AG08395 (cell line): ENCODE measurements at regions not wholly inside any gene's neighbourhood (a gene's known extent, or its start where the extent isn't known, plus 50 kb on each side); places are given as distances from the start of the nearest gene placed in this dataset.
"Not testable (repeated sequence)": the region's sequence is repeated elsewhere in the genome, so short reads cannot be mapped to it uniquely, and the experiment has no call there.

Experiments used
- DNase-seq: peaks from one replicate; pipeline ENCODE4 v3.0.0; 2012; ENCODE audit warnings: mixed read lengths, low spot score

DNA sequence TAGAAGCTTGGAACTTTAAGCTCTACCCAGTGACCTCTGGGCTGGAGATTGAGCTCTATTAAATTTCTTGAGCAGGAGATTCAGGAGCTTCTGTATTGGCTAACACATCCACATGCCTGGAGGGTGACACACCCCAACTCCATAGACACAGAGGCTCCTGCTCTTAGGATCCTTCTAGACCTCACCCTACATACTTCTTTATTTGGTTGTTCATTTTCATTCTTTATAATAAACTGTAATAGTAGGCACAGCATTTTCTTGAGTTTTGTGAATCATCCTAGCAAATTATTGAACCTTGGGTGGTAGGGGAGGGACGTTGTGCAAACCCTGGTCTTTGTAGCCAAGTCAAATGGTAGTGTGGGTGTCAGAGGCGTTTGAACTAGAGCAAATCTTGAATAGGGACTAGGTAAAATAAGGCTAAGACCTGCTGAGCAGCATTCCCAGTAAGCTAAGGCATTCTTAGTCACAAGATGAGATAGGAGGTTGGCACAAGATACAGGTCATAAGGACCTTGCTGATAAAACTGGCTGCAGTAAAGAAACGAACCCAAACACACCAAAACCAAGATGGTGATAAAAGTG is 323.8 kb upstream of the GALNT5 start:
- no peak for DNase-seq

DNA sequence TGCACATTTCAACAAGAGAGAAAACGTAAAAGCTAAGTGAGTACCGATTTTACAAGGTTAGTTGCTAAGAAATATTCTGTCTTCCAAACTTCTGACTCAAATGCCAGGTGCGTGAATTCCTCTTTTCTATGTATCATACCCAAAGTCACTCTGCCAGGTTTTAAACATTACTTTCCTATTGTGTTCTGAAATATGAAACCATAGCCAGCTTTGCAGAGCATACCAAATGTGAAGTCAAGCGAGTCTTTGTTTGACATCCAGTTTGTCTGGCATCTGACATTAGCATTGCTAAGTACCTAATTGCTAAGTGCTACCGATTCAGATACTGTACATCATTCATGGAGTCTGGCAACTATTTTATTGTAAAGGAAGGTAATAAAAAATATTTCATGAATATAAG is 321.9 kb upstream of the GALNT5 start:
- DNase-seq: no peak

DNA sequence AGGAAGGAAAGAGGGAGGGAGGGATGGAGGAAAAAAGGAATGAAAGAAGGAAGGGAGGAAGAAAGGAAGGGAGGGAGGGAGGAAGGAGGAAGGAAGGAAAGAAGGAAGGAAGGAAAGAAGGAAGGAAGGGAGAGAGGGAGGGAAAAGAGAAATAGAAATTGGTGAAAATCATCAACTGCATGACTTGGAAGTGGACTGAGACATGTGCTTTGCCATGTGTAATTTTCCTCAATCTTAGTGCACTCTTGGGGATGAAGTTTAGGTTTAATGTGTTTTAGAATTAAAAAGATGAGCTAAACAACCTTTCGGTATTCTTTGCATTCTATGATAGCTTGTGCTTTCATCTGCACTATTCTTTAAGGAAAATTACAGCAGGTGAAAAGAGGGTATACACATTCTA is 320.1 kb upstream of the GALNT5 start:
- no peak for DNase-seq

DNA sequence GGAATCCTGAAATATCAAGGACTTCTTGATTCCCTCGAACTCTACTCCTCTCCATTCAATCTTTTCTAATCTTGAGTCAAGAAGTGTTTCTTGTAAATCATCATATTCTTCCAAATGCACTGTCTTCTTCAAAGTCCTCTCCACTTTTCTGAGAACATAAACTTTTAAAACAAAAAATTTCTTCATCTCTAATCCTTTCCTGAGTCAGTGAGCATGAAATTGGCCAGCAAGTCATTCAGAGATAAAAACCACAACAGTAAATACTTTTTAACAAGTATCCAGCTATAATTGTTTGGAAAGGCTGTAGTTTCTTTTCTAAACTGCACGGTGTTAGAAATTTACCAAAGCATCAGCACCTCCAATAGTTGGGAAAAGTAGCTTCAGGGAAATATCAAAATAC is 312.6 kb upstream of the GALNT5 start:
- DNase-seq: no peak

DNA sequence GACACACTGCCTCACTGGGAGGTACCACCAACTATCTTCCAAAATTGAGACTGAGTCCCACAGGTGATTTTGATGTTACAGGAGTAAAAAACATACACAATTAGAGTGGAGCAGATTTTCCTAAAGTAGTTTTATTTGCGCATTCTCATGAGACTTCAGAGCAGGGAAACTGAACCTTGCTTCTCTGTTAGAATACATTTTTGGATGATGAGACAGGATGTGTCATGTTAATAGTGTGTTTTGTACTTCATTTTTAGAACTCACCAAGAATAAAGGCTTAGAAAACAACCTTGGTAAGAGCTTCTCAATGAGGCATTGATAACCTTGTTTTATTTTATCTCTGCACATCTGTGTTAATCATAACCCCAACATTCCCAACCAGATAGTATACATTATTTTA is 310.2 kb upstream of the GALNT5 start:
- no peak for DNase-seq

DNA sequence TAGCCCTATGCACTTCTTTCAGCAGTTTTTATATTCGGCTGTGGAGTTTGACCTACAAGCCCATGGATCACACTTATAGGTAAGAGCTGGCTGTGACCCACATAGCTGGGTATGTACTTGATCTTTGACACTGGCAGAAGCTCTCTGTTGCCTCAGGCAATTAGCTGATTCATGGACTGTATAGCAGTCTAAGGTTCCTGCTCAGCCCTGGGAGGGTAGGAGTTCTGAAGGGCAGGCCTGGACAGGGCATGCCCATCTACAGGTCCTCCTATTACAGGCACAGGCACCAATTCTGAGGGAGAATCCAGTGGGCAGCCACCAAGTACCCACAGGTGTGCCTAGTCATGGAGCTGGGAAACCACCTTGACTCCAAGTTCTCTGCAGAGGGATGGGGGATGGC is 301.8 kb upstream of the GALNT5 start:
- DNase-seq: no peak

DNA sequence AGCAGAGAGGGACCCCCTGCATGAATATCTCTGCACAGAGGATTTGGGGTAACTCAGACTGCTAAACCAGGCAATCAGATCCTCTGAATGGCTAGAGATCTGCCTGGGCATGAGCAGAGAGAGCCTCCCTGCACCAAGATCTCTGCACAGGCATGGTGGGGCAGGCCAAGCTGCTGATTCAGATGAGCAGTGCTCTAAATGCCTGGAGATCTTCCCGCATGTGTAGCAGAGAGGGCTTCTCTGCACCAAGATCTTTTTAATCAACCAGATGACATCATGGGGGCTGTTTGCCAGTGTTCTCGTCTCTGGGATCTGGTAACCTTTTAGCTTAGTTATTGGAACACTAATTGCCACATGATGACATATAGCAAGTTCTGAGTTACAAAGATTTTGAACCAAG is 301.3 kb upstream of the GALNT5 start:
- no peak for DNase-seq

DNA sequence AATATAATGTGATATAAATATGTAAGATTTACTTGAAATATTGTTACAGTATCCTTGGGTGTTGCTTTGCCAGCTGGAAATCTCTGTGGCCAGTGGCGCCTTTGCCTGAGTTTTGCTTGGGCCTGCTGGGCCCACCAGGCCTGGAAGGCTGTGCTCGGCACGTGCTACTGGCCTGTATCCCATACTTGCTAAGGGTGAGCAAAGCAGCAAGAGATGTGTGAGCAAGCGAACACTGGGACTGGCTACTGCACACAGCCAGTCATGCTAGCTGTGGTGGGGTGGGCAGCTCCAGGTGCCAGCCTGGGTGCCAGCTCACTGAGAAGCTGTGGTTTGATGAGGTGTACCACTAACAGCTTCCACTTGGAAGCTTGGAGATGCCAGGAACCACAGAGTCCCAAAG is 299.1 kb upstream of the GALNT5 start:
- no peak for DNase-seq

DNA sequence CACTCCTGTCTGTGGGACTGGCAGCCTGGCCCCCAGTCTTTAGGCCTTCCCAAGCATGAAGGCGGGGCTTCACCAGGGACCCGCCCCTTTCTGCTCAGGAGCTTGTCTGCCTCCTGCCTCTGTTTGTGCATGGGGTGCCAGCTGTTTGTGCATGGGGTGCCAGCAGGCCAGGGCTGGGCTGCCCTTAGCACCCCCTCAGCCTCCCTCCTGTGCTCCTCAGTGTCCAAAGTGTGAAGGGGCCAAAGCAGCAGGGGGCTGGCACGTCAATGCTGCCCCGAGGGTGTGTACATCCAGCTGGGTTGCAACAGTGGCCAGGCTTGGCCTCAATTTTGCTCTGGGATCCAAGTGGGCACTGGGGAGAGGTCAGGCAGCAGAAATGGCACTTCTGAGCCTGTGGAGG is 298.0 kb upstream of the GALNT5 start:
- no peak for DNase-seq

DNA sequence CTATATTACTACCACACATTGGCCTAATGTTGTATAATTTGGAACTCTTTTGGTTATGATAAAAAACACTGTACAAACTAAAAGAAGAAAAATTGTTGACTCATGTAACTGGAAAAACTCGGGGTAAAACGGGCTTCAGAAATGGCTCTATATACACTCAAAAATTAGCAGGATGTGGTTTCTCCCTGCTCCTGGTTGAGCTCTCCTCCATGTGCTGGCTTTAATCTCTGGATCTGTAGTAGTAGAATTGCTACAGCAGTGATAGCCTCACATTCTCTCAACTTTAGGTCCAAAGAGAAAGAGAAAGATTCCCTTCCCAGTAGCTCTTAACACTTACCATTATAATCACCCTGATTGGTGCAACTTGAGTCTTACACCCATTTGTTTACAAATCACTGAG is 274.9 kb upstream of the GALNT5 start:
- no peak for DNase-seq

DNA sequence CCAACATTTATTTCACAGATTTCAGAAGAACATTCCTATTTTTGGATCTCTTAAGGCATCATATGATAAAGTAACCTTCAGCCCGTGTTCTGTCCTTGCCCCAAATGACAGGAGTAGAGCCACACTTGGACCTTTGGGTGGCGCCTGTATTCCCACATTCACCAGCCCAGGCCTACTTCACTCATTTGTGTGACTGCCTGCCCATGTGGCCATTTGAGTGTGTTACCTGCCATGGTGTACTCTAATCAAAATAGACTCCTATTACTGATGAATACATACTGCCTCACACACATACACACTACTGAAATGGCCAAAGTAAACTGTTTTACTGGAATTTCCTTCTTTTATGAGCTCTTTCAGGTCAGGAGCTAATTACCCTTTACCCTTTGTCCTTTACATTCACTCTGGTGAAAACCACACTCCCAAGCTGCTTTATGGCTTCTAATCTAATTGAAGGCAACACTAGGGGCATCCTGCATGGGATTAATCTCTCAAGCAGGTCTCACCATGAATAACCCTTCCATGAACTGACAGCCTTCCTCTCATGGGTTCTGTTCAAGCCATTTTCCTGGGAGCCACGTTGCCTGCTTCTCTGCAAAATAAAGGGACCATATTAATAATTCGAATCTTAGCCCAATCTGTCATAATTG is 271.0 kb upstream of the GALNT5 start:
- no peak for DNase-seq

DNA sequence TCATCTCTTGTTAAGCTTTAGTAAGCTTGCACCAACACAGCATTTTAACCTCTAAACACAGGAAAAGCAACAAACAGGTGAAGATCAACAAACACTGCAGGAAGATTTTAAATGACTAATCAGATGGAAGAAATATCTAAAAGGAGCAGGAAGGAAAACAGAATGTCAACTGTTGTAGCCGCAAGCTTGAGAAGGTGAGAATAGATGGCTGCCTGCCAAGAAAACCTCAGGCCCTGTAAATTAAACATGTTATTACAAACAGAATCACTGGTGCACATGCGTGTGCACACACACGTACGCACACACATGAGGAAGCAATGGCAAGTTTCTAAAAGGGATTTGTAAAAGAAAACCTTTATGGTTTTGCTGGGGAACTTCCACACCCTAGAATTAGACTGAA is 257.8 kb upstream of the GALNT5 start:
- DNase-seq: no peak

DNA sequence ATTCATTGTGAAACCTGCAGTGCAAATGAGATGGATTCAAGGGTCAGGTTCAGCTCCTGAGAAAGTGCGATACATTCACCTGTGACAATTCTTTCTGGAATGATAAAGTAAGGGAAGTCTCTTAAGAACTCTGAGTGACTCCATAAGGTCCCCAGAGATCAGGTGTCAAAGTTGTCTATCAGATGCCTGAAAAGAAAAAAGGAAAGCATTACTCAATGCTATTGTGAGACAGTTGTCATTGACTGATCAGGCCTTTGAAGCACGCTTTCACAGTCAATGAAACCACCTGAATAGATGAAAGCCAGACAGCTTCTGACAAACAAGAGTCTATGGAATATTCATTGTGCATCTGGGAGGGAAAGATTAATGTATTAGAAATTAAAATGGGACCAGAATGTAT is 252.7 kb upstream of the GALNT5 start:
- no peak for DNase-seq

DNA sequence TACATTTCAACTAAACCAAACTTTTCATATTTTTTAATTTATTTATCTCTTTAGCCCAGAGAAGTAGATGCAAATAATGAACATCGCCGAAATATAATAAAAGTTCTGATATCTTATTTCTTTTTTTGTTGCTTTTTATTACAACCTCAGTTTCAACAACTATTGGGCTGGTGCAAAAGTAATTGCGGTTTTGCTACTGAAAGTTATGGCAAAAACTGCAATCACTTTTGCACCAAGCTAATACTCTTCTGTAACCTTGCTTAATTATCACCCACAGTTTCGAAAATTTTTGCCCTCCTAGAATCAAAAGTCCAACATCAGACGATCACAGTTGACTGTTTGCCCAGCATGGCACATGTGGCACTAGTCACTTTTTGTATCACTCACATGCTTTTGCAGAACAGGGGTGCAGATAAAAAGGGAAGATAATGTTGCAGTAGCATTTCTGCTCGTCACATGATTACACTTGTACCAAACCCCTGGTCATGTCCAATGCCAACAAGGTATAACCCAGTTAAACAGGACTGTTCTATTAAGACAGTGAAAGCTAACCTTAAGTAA is 242.4 kb upstream of the GALNT5 start:
- DNase-seq: no peak

DNA sequence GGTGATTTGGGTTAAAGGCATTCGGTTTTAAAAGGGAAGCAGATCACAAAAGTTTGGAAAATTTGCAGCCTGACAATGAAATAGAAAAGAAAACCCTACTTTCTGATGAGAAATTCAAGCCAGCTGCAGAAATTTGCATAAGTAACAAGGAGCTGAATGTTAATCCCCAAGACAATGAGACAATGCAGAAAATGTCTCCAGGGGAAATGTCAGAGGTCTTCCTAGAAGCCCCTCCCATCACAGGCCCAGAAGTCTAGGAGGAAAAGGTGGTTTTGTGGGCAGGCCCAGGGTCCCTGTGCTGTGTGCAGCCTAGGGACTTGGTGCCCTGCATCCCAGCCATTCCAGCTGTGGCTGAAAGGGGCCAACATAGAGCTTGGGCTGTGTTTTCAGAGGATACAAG is 234.2 kb upstream of the GALNT5 start:
- DNase-seq: not testable (repeated sequence)

DNA sequence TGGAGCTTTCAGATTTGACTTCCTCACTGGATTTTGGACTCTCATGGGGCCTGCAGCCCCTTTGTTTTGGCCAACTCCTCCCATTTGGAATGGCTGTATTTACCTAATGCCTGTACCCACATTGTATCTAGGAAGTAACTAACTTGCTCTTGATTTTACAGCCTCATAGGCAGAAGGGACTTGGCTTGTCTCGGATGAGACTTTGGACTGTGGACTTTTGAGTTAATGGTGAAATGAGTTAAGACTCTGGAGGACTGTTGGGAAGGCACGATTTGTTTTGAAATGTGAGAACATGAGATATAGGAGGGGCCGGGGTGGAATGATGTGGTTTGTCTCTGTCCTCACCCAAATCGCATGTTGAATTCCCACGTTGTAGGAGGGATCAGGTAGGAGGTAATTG is 233.4 kb upstream of the GALNT5 start:
- no peak for DNase-seq

DNA sequence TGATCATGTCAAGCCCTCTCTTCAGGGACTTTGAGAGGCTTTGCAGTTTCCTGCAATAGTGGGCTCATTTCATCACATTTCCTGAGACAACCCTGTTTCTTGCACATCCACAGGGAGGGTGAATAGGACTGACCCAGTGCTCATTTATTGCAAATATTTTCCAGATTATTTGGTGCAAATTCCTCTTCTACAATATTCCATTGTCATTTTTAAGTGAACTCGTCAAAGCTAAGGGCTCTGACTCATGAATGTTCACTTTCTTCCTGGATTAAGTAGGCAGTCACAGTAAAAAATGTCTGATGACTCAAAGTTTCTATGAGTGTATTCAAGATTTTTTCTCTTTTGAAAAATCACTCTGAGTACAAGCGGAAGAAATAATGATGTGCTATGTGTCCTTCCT is 225.5 kb upstream of the GALNT5 start:
- DNase-seq: peak; percentile 90

DNA sequence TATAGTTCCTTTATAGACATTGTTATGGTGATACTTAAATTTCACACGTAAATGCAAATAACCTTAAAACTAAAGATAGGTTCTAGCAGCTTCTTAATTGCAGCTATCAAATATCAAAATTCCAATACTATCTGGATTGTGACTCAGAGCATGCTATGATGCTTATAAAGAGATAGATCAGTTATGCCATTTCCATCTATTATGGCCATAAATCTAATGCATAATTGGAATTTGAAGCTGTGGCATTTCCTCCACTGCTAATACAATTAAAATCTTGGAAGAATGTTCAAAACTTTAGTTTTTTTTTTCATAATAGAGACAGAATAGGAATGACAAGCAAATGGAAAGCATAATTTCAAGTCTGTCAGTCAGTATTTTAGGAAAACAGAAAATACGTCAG is 220.8 kb upstream of the GALNT5 start:
- no peak for DNase-seq

DNA sequence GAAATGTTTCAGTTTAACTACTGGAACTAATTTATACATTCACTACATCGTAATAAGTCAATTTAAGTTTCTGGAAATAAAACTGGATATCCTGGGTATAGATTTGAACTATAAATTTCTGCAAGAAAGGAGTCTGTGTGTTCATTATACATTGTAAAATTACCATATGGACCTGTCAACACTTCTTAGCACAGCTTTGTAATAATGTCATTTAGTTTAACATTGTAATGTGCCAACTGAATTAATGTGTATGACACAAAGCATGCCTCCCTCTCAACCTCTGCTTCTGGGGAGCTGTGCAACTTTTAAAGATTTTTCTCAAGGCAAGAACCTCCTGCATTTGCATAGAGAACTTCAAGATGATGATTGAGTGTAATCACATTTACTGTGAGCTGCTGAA is 213.7 kb upstream of the GALNT5 start:
- DNase-seq: no peak

DNA sequence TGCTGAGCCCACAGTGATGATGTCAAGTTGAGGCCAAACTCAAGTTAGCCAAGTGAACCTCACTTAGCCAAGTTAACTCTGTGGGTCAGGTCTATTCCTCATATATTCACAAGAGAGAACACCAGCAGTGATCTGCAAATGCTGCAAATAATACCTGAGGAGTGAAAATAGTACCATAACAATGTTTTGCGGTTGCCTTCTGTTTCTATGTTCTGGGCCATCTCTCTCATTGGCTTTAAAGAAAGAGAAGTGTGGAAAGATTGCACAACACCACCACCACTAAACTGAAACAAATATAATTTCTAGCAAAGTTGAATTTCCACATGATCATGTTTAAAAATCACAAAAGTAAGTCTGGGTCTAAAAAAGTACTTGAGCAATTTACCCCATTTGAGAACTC is 211.1 kb upstream of the GALNT5 start:
- DNase-seq: no peak

DNA sequence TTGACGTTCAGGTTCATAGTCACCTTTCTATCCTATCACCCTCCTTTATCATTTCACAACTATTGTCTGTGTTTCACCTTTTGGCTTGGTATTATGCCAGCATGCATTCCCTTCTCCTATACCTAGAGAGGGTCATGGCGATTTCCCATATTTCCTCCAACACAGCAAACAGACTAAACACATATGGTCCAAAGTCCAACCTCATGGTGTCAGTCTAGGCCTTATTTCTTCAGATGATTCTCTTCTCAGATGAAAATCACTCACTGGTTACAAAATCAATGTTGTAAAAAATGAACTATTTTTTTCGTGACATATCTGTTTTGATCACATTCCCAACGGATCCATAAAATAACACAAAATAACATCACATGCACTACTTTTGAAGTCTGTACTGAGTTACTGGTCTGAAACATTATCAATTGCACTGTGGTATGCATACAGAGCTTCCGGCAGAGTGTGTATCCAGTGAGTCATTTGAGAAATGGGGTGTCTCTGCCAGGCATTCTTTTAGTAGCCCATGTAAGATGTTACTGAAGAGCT is 204.8 kb upstream of the GALNT5 start:
- peak; percentile 77 for DNase-seq

DNA sequence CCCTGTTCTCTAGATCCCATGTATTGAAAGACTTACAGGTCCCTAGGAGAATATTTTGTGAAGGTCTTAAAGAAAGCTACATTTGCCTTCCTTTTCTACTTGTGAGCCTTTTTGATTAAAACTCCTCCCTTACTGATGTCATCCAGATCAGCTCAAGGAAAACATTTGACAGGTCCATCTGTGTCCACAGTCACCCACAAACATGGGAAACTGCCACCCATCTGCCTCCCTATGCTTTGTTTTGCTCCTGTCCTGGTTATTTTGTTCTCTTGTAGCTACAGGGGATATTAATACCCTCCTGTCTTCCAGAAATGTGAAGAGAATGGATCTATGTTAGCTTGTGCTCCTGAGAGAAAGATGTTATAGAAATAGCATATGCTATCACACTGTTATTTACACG is 203.6 kb upstream of the GALNT5 start:
- DNase-seq: no peak

DNA sequence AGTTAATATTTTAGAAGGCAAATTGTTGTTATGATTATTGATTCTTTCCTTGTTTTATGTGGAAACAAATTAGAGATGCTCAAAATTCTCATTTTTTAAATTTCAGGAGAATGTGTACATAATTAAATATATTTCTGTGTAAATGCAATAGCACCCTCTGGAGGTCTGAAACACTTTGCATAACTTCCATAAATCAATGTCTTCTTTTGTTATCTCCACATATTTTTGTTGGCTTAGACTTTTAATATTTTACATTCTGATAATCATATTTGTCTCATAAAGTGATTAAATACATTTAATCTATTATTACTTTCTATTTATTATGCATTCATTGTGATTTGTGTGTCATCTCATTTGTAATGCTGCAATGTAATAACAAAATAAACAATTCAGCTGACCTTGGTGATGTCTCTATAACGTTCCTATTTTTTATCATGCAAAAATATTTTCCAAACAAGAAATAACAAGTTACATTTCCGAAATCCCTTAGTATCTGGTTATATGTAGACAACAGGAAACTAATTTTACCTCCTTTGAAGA is 201.8 kb upstream of the GALNT5 start:
- peak; percentile 6 for DNase-seq
